Stimulated activated CD4-positive, alpha-beta T cell treated with anti-CD3 and anti-CD28 coated beads, Interleukin-15, amount 100 ng/mL, for 24 hours (primary cell): ENCODE measurements at regions not wholly inside any gene's neighbourhood (a gene's known extent, or its start where the extent isn't known, plus 50 kb on each side); places are given as distances from the start of the nearest gene placed in this dataset.
"Not testable (repeated sequence)": the region's sequence is repeated elsewhere in the genome, so short reads cannot be mapped to it uniquely, and the experiment has no call there.

Experiments used
- DNase-seq: peaks from one replicate; pipeline ENCODE4 v3.0.0-alpha.2; 2020

GRCh38 chr4:19194672-19195071 is 1057.0 kb upstream of the SLIT2 start:
- DNase-seq: no peak

- DNase-seq: no peak
These were observed 1058.3 kb upstream of the SLIT2 start for GRCh38 chr4:19193274-19193981.

GRCh38 chr4:19191979-19192650 is 1059.6 kb upstream of the SLIT2 start:
- DNase-seq: no peak

- no peak for DNase-seq
These were observed 1064.0 kb upstream of the SLIT2 start for GRCh38 chr4:19187691-19188090.

- DNase-seq: no peak
These were observed 1064.6 kb upstream of the SLIT2 start for GRCh38 chr4:19187096-19187495.

- DNase-seq: not testable (repeated sequence)
These were observed 1070.1 kb upstream of the SLIT2 start for GRCh38 chr4:19181631-19182030.

GRCh38 chr4:19178835-19179234 is 1072.9 kb upstream of the SLIT2 start:
- DNase-seq: no peak

- no peak for DNase-seq
These were observed 1074.1 kb upstream of the SLIT2 start for GRCh38 chr4:19177616-19178015.

GRCh38 chr4:19171832-19172231 is 1079.9 kb upstream of the SLIT2 start:
- no peak for DNase-seq

GRCh38 chr4:19167311-19167710 is 1084.4 kb upstream of the SLIT2 start:
- no peak for DNase-seq

GRCh38 chr4:19164334-19164733 is 1087.4 kb upstream of the SLIT2 start:
- DNase-seq: no peak

GRCh38 chr4:19159874-19160273 is 1091.8 kb upstream of the SLIT2 start:
- no peak for DNase-seq

GRCh38 chr4:19158107-19158809 is 1093.4 kb upstream of the SLIT2 start:
- DNase-seq: no peak

- no peak for DNase-seq
These were observed 1094.9 kb upstream of the SLIT2 start for GRCh38 chr4:19156786-19157185.

GRCh38 chr4:19155568-19155967 is 1096.1 kb upstream of the SLIT2 start:
- no peak for DNase-seq

GRCh38 chr4:19154267-19154666 is 1097.4 kb upstream of the SLIT2 start:
- not testable (repeated sequence) for DNase-seq

GRCh38 chr4:19152264-19152663 is 1099.4 kb upstream of the SLIT2 start:
- DNase-seq: no peak

- DNase-seq: no peak
These were observed 1100.0 kb upstream of the SLIT2 start for GRCh38 chr4:19151684-19152083.

GRCh38 chr4:19146038-19146437 is 1105.7 kb upstream of the SLIT2 start:
- no peak for DNase-seq

- DNase-seq: no peak
These were observed 1114.5 kb upstream of the LCORL start for GRCh38 chr4:19135895-19136633.

GRCh38 chr4:19134685-19135084 is 1113.1 kb upstream of the LCORL start:
- no peak for DNase-seq

GRCh38 chr4:19133315-19133714 is 1111.8 kb upstream of the LCORL start:
- DNase-seq: no peak

- no peak for DNase-seq
These were observed 1109.3 kb upstream of the LCORL start for GRCh38 chr4:19130866-19131265.
